ENCODE measurements at regions not wholly inside any gene's neighbourhood (a gene's known extent, or its start where the extent isn't known, plus 50 kb on each side); places are given as distances from the start of the nearest gene placed in this dataset.

DNA sequence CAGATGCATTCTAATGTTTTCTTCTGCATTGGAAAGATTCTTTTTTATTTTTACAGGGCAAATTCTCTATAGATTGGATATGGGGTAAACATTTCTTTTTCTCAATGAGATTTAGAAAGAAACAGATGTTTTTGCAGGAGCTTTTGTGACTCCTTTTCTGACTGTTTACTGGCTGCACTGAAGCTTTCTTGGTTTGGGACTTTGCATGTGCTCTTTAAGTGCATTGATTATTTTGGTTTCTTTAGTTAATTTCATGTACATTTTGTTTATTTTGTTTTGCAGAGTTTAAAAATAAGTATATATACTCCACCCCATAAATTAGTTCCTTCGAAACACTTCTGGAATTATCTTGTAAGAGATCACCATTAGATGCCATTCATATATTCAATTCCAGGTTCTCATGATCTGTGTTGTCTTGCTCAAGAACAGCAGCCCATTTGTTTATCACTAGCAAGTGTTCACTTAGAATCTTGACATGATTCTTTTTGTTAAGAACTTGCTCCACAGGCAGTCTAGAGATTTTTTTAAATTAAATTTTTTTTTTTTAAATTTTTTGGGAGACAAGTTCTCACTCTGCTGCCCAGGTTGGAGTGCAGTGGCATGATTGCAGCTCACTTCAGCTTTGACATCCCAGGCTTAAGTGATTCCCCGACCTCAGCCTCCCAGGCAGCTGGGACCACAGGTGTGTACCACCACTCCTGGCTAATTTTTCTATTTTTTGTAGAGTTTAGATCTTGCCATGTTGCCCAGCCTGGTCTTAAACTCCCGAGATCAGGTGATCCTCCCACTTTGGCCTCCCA is 233.7 kb downstream of the MYCN start:
- TF ChIP-seq, protein P1, sequence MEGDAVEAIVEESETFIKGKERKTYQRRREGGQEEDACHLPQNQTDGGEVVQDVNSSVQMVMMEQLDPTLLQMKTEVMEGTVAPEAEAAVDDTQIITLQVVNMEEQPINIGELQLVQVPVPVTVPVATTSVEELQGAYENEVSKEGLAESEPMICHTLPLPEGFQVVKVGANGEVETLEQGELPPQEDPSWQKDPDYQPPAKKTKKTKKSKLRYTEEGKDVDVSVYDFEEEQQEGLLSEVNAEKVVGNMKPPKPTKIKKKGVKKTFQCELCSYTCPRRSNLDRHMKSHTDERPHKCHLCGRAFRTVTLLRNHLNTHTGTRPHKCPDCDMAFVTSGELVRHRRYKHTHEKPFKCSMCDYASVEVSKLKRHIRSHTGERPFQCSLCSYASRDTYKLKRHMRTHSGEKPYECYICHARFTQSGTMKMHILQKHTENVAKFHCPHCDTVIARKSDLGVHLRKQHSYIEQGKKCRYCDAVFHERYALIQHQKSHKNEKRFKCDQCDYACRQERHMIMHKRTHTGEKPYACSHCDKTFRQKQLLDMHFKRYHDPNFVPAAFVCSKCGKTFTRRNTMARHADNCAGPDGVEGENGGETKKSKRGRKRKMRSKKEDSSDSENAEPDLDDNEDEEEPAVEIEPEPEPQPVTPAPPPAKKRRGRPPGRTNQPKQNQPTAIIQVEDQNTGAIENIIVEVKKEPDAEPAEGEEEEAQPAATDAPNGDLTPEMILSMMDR (IDR thresholded peaks at IDR 0.05) = no peak
- TF ChIP-seq POLR2A (IDR thresholded peaks at IDR 0.05) = no peak
- TF ChIP-seq POLR2AphosphoS5 (IDR thresholded peaks at IDR 0.05) = no peak
